ENCODE measurements at regions not wholly inside any gene's neighbourhood (a gene's known extent, or its start where the extent isn't known, plus 50 kb on each side); places are given as distances from the start of the nearest gene placed in this dataset.

GRCh38 chr5:30596495-30597064 is 596.9 kb upstream of the CDH6 start:
- TF ChIP-seq, protein P1, sequence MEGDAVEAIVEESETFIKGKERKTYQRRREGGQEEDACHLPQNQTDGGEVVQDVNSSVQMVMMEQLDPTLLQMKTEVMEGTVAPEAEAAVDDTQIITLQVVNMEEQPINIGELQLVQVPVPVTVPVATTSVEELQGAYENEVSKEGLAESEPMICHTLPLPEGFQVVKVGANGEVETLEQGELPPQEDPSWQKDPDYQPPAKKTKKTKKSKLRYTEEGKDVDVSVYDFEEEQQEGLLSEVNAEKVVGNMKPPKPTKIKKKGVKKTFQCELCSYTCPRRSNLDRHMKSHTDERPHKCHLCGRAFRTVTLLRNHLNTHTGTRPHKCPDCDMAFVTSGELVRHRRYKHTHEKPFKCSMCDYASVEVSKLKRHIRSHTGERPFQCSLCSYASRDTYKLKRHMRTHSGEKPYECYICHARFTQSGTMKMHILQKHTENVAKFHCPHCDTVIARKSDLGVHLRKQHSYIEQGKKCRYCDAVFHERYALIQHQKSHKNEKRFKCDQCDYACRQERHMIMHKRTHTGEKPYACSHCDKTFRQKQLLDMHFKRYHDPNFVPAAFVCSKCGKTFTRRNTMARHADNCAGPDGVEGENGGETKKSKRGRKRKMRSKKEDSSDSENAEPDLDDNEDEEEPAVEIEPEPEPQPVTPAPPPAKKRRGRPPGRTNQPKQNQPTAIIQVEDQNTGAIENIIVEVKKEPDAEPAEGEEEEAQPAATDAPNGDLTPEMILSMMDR (conservative IDR thresholded peaks at IDR 0.05 in 1 of 2, IDR thresholded peaks at IDR 0.05 in 1 of 2; ENCODE audit: low read depth in 1 of 2, low read length in 2 of 2) = no peak
- no peak for TF ChIP-seq EZH2 (IDR thresholded peaks at IDR 0.05; ENCODE audit: low read length, missing control alignments)

All from fibroblast of lung (primary cell).